Gastroesophageal sphincter (tissue), 3 donors: ENCODE measurements at regions not wholly inside any gene's neighbourhood (a gene's known extent, or its start where the extent isn't known, plus 50 kb on each side); places are given as distances from the start of the nearest gene placed in this dataset.

Source experiments
- CTCF ChIP-seq, 4 experiments: fragments of 200-600 bp in 2 of 4; fragments of 450-650 bp in 2 of 4; sonication (generic) in 1 of 4; IDR thresholded peaks; one replicate each; pipeline ENCODE4 v1.5.1; 2017 to 2019; ENCODE audit warnings: antibody characterized with exemption in 4 of 4, mild to moderate bottlenecking in 2 of 4, moderate library complexity in 2 of 4
- POLR2A ChIP-seq, 2 donors: fragments of 450-650 bp; IDR thresholded peaks; one replicate each; pipeline ENCODE4 v1.6.1; 2017; ENCODE audit warnings: antibody characterized with exemption in 2 of 2, mild to moderate bottlenecking in 2 of 2, moderate library complexity in 1 of 2

GRCh38 chr2:120866483-120867140 lies 130.9 kb downstream of the GLI2 start:
- TF ChIP-seq CTCF (IDR thresholded peaks at IDR 0.05) (no peak), POLR2A (IDR thresholded peaks at IDR 0.05) (no peak)
